HEK293 (cell line): ENCODE measurements at regions not wholly inside any gene's neighbourhood (a gene's known extent, or its start where the extent isn't known, plus 50 kb on each side); places are given as distances from the start of the nearest gene placed in this dataset.

ENCODE experiments used
- CTCF ChIA-PET: fragments of 350-600 bp; formaldehyde crosslinking; extraction: SDS; loops from one replicate; lab custom pipeline; 2021; ENCODE audit warnings: antibody characterized with exemption; lab: Yijun Ruan, JAX
- POLR2A ChIA-PET: fragments of 300-600 bp; formaldehyde crosslinking; extraction: SDS; loops from one replicate; lab custom pipeline; 2020; ENCODE audit warnings: antibody characterized with exemption, inconsistent platforms; lab: Yijun Ruan, JAX
- H3K27ac ChIP-seq: fragments of 200-500 bp; sonication (Bioruptor generic); 2 replicates; pipeline ENCODE4 v1.5.1; 2014; ENCODE audit warnings: low read depth, low read length, control low read depth, inconsistent platforms; ENCODE audit errors: extremely low read depth
- H3K36me3 ChIP-seq, 2 experiments: fragments of 200-500 bp in 1 of 2; sonication (Bioruptor generic) in 1 of 2; 1 replicate in 1 of 2; 2 replicates in 1 of 2; pipeline ENCODE4 v1.5.1; 2014 to 2017; ENCODE audit warnings: inconsistent platforms in 2 of 2, low read length in 2 of 2; ENCODE audit not compliant: control insufficient read depth in 2 of 2, insufficient read depth in 1 of 2
- H3K4me1 ChIP-seq: fragments of 200-500 bp; sonication (Bioruptor generic); 2 replicates; pipeline ENCODE4 v1.5.1; 2014; ENCODE audit warnings: mild to moderate bottlenecking, low read length, inconsistent platforms; ENCODE audit not compliant: control insufficient read depth, insufficient read depth
- H3K4me3 ChIP-seq: 2 replicates; pipeline ENCODE4 v1.5.1; 2011; ENCODE audit warnings: low read depth, mild to moderate bottlenecking, control low read depth, low read length, moderate library complexity
- H3K9me3 ChIP-seq: fragments of 200-500 bp; sonication (Bioruptor generic); 2 replicates; pipeline ENCODE4 v1.5.1; 2014; ENCODE audit warnings: low read depth, low read length, inconsistent platforms; ENCODE audit not compliant: control insufficient read depth, insufficient read depth
- GLI2 ChIP-seq: fragments of 450-650 bp; formaldehyde crosslinking; IDR thresholded peaks from 2 replicates; pipeline ENCODE4; 2017; ENCODE audit warnings: missing biosample characterization, missing genetic modification characterization, low read depth, borderline replicate concordance
- GLIS1 ChIP-seq: fragments of 450-650 bp; formaldehyde crosslinking; IDR thresholded peaks from 2 replicates; pipeline ENCODE4 v1.5.1; 2016; ENCODE audit warnings: missing biosample characterization, missing genetic modification characterization
- GLIS2 ChIP-seq: fragments of 450-650 bp; formaldehyde crosslinking; IDR thresholded peaks from 2 replicates; pipeline ENCODE4 v1.5.1; 2016; ENCODE audit warnings: missing biosample characterization, missing genetic modification characterization
- KLF10 ChIP-seq: fragments of 450-650 bp; IDR thresholded peaks from 2 replicates; pipeline ENCODE4 v1.5.1; 2018; ENCODE audit warnings: missing biosample characterization, mild to moderate bottlenecking, missing genetic modification characterization
- KLF7 ChIP-seq: fragments of 450-650 bp; formaldehyde crosslinking; IDR thresholded peaks from 2 replicates; pipeline ENCODE4 v1.5.1; 2016; ENCODE audit warnings: missing biosample characterization, missing genetic modification characterization, borderline replicate concordance
- SCRT2 ChIP-seq: fragments of 450-650 bp; formaldehyde crosslinking; IDR thresholded peaks from 2 replicates; pipeline ENCODE4 v1.5.1; 2016; ENCODE audit warnings: missing biosample characterization, missing genetic modification characterization
- YY2 ChIP-seq: fragments of 450-650 bp; formaldehyde crosslinking; IDR thresholded peaks from 2 replicates; pipeline ENCODE4 v1.5.1; 2016; ENCODE audit warnings: missing biosample characterization, missing genetic modification characterization
- ZFP37 ChIP-seq: fragments of 450-650 bp; formaldehyde crosslinking; IDR thresholded peaks from 2 replicates; pipeline ENCODE4 v1.5.1; 2016; ENCODE audit warnings: missing biosample characterization, missing genetic modification characterization
- ZIC2 ChIP-seq: fragments of 450-650 bp; formaldehyde crosslinking; IDR thresholded peaks from 2 replicates; pipeline ENCODE4 v1.5.1; 2016; ENCODE audit warnings: missing biosample characterization, missing genetic modification characterization
- ZNF114 ChIP-seq: fragments of 450-650 bp; formaldehyde crosslinking; IDR thresholded peaks from 2 replicates; pipeline ENCODE4 v1.5.0; 2017; ENCODE audit warnings: missing biosample characterization, missing genetic modification characterization
- ZNF155 ChIP-seq: fragments of 450-650 bp; formaldehyde crosslinking; IDR thresholded peaks from 2 replicates; pipeline ENCODE4 v1.5.1; 2016; ENCODE audit warnings: missing biosample characterization, missing genetic modification characterization
- ZNF214 ChIP-seq: fragments of 450-650 bp; formaldehyde crosslinking; IDR thresholded peaks from 2 replicates; pipeline ENCODE4 v1.5.1; 2017; ENCODE audit warnings: missing biosample characterization, mild to moderate bottlenecking, missing genetic modification characterization, borderline replicate concordance
- ZNF26 ChIP-seq: fragments of 450-650 bp; formaldehyde crosslinking; IDR thresholded peaks from 2 replicates; pipeline ENCODE4 v1.5.1; 2016; ENCODE audit warnings: missing biosample characterization, missing genetic modification characterization
- ZNF335 ChIP-seq: fragments of 450-650 bp; formaldehyde crosslinking; conservative IDR thresholded peaks from 2 replicates; pipeline ENCODE4 v1.5.1; 2016; ENCODE audit warnings: missing biosample characterization, missing genetic modification characterization
- ZNF549 ChIP-seq: fragments of 450-650 bp; IDR thresholded peaks from 2 replicates; pipeline ENCODE4 v1.5.1; 2018; ENCODE audit warnings: missing biosample characterization, missing genetic modification characterization, mild to moderate bottlenecking, inconsistent platforms, moderate library complexity
- ZNF624 ChIP-seq: fragments of 450-650 bp; formaldehyde crosslinking; IDR thresholded peaks from 2 replicates; pipeline ENCODE4 v1.5.1; 2017; ENCODE audit warnings: missing biosample characterization, missing genetic modification characterization
- ZNF629 ChIP-seq: fragments of 450-650 bp; formaldehyde crosslinking; IDR thresholded peaks from 2 replicates; pipeline ENCODE4 v1.5.1; 2017; ENCODE audit warnings: missing biosample characterization, missing genetic modification characterization
- ZNF645 ChIP-seq: fragments of 450-650 bp; formaldehyde crosslinking; IDR thresholded peaks from 2 replicates; pipeline ENCODE4; 2016; ENCODE audit warnings: missing biosample characterization, missing genetic modification characterization
- ZNF654 ChIP-seq: fragments of 450-650 bp; formaldehyde crosslinking; IDR thresholded peaks from 2 replicates; pipeline ENCODE4 v1.5.1; 2016; ENCODE audit warnings: low read depth, missing biosample characterization, missing genetic modification characterization
- ZNF785 ChIP-seq: fragments of 450-650 bp; formaldehyde crosslinking; IDR thresholded peaks from 2 replicates; pipeline ENCODE4 v1.5.1; 2016; ENCODE audit warnings: missing biosample characterization, missing genetic modification characterization
- ZNF830 ChIP-seq: fragments of 450-650 bp; IDR thresholded peaks from 2 replicates; pipeline ENCODE4 v1.5.0; 2018; ENCODE audit warnings: missing biosample characterization, missing genetic modification characterization, low read depth, mild to moderate bottlenecking, moderate library complexity
- ZSCAN18 ChIP-seq: fragments of 450-650 bp; formaldehyde crosslinking; IDR thresholded peaks from 2 replicates; pipeline ENCODE4 v1.5.1; 2016; ENCODE audit warnings: missing biosample characterization, missing genetic modification characterization

- H3K36me3 ChIP-seq, result no peaks in the 10 kb centered on the region
- no peaks in the 10 kb centered on the region for H3K9me3 ChIP-seq
- H3K4me1 ChIP-seq, result no peaks in the 10 kb centered on the region
- no peak overlapping the region for H3K27ac ChIP-seq
- no peak overlapping the region for H3K4me3 ChIP-seq
- CTCF ChIA-PET, result no interaction called here
- TF ChIP-seq ZNF114 (tag by site-specific recombination) (no peak), ZNF629 (tag by site-specific recombination) (no peak), ZNF654 (tag by site-specific recombination) (no peak), ZNF26 (no peak), ZNF214 (tag by site-specific recombination) (no peak)
- POLR2A ChIA-PET, result no interaction called here
These were observed 257.1 kb downstream of the RPRM start for GRCh38 chr2:153221506-153221905.

GRCh38 chr2:153221087-153221486, 257.5 kb downstream of the RPRM start:
- CTCF ChIA-PET, result no interaction called here
- no peak overlapping the region for H3K4me3 ChIP-seq

GRCh38 chr2:153218851-153219250, 259.7 kb downstream of the RPRM start:
- no peaks in the 10 kb centered on the region for H3K9me3 ChIP-seq

More at GRCh38 chr2:153221087-153221486, 257.5 kb downstream of the RPRM start:
- H3K36me3 ChIP-seq, result no peaks in the 10 kb centered on the region
- POLR2A ChIA-PET, result no interaction called here
- TF ChIP-seq GLI2 (tag by site-specific recombination) (no peak), ZSCAN18 (tag by site-specific recombination) (no peak), ZNF624 (tag by site-specific recombination) (no peak), ZNF830 (tag by site-specific recombination) (no peak), ZIC2 (tag by site-specific recombination) (no peak), ZFP37 (no peak), ZNF114 (tag by site-specific recombination) (no peak), YY2 (tag by site-specific recombination) (no peak), ZNF335 (tag by site-specific recombination) (no peak), ZNF785 (no peak), ZNF645 (tag by site-specific recombination) (no peak), KLF10 (tag by site-specific recombination) (no peak), GLIS1 (tag by site-specific recombination) (no peak), GLIS2 (no peak), KLF7 (tag by site-specific recombination) (no peak), SCRT2 (tag by site-specific recombination) (no peak)
- TF ChIP-seq, all 188 proteins: peak for 0
- no peak overlapping the region for H3K27ac ChIP-seq
- H3K4me1 ChIP-seq, result no peaks in the 10 kb centered on the region
- no peaks in the 10 kb centered on the region for H3K9me3 ChIP-seq

More at GRCh38 chr2:153218851-153219250, 259.7 kb downstream of the RPRM start:
- TF ChIP-seq ZNF155 (tag by site-specific recombination) (no peak), ZNF549 (tag by site-specific recombination) (no peak)
- Histone ChIP-seq H3K27ac (no peak overlapping the region), H3K4me1 (no peaks in the 10 kb centered on the region), H3K36me3 (no peaks in the 10 kb centered on the region), H3K4me3 (no peak overlapping the region)
- ChIA-PET CTCF (interaction anchor here (0.7 to 1.2 kb wide), 3 partner anchors 14 to 1607 kb away, joined by 3 read pairs; partner anchors contain the start of gene RPRM), POLR2A (no interaction called here)
